HepG2 (cell line): ENCODE measurements at regions not wholly inside any gene's neighbourhood (a gene's known extent, or its start where the extent isn't known, plus 50 kb on each side); places are given as distances from the start of the nearest gene placed in this dataset.

ENCODE experiments used
- ATAC-seq: fragments of 200-7000 bp; cut with Tn5 transposase; 3 replicates; pipeline ENCODE4 v1.9.1; 2020; ENCODE audit warnings: mild to moderate bottlenecking, moderate library complexity
- BruUV-seq: library from RNA; stranded (reverse); fragments of 400-500 nt; replicated peaks from 2 replicates; lab custom pipeline; 2021; lab: Mats Ljungman, UMichigan
- CTCF ChIA-PET: fragments of 300-600 bp; formaldehyde crosslinking; extraction: SDS; loops from one replicate; lab custom pipeline; 2021; ENCODE audit warnings: low total read pairs, inconsistent platforms, low intra/inter-chr PET ratio; lab: Yijun Ruan, JAX
- POLR2A ChIA-PET: fragments of 350-600 bp; sonication (Branson Sonifier 250); formaldehyde crosslinking; loops from one replicate; lab custom pipeline; 2020; ENCODE audit warnings: antibody characterized with exemption, inconsistent platforms; lab: Yijun Ruan, JAX
- DNase-seq: peaks from one replicate; pipeline ENCODE4 v3.0.0-alpha.2; 2015; ENCODE audit warnings: low spot score
- FAIRE-seq: peaks from 3 replicates; lab custom pipeline; 2011; peaks lifted over from hg19 to GRCh38; lab: Jason Lieb, UNC
- H2AFZ ChIP-seq: one replicate; pipeline ENCODE4 v1.6.1; 2011; ENCODE audit warnings: low read length, inconsistent platforms
- H3K27ac ChIP-seq: fragments of 300-600 bp; 3 replicates; pipeline ENCODE4 v1.8.0; 2011; ENCODE audit warnings: mixed run types, mild to moderate bottlenecking, mixed read lengths, low read length, inconsistent platforms; ENCODE audit not compliant: insufficient read depth; ENCODE audit errors: extremely low read length
- H3K27me3 ChIP-seq, 2 experiments: fragments of 200-600 bp in 1 of 2; 2 replicates in 1 of 2; 3 replicates in 1 of 2; pipeline versions ENCODE4 v1.6.0 to v1.8.0; 2011; ENCODE audit warnings: low read length in 2 of 2, mild to moderate bottlenecking in 2 of 2, moderate library complexity in 2 of 2, inconsistent platforms in 1 of 2; ENCODE audit not compliant: insufficient read depth in 2 of 2, control insufficient read depth in 1 of 2
- H3K36me3 ChIP-seq, 2 experiments: fragments of 200-600 bp in 1 of 2; replicated peaks in 1 of 2; 2 replicates in 1 of 2; 3 replicates in 1 of 2; pipeline versions ENCODE4 v1.5.1 to v1.8.0; 2011; ENCODE audit warnings: low read length in 2 of 2, inconsistent platforms in 1 of 2; ENCODE audit not compliant: insufficient read depth in 2 of 2, control insufficient read depth in 1 of 2
- H3K4me1 ChIP-seq: 2 replicates; pipeline ENCODE4 v1.5.1; 2012; ENCODE audit warnings: low read length, inconsistent platforms; ENCODE audit not compliant: insufficient read depth
- H3K4me2 ChIP-seq: 2 replicates; pipeline ENCODE4 v1.6.0; 2011; ENCODE audit warnings: low read depth, low read length, inconsistent platforms
- H3K4me3 ChIP-seq, 3 experiments: fragments of 200-600 bp in 1 of 3; sonication (generic), shearing (Covaris generic) in 1 of 3; replicated peaks in 1 of 3; 2 replicates each; pipeline ENCODE4 v1.5.1; 2011 to 2016; ENCODE audit warnings: low read length in 3 of 3, inconsistent platforms in 2 of 3, low read depth in 2 of 3, mild to moderate bottlenecking in 2 of 3, control low read depth in 1 of 3, mixed read lengths in 1 of 3; ENCODE audit not compliant: insufficient read depth in 1 of 3
- H3K79me2 ChIP-seq: one replicate; pipeline ENCODE4 v1.6.1; 2011; ENCODE audit warnings: low read length, inconsistent platforms; ENCODE audit not compliant: insufficient read depth
- H3K9ac ChIP-seq: 2 replicates; pipeline ENCODE4 v1.6.0; 2011; ENCODE audit warnings: mild to moderate bottlenecking, low read depth, low read length, inconsistent platforms; ENCODE audit not compliant: insufficient read depth
- H3K9me3 ChIP-seq: 2 replicates; pipeline ENCODE4 v1.5.1; 2012; ENCODE audit warnings: mild to moderate bottlenecking, low read length
- H4K20me1 ChIP-seq: 2 replicates; pipeline ENCODE4 v1.6.0; 2011; ENCODE audit warnings: inconsistent platforms, mild to moderate bottlenecking, low read length, moderate library complexity; ENCODE audit not compliant: insufficient read depth
- CBX2 ChIP-seq, 2 experiments: fragments of 200-600 bp in 1 of 2; sonication (generic); formaldehyde crosslinking in 1 of 2; IDR thresholded peaks; 2 replicates each; pipeline versions ENCODE4 v1.7.0 to v1.8.1; 2018 to 2022; ENCODE audit warnings: low read depth in 2 of 2, low read length in 1 of 2, mild to moderate bottlenecking in 1 of 2, missing genetic modification reagents in 1 of 2
- TEAD3 ChIP-seq: optimal IDR thresholded peaks from 2 replicates; pipeline ENCODE3; 2016; ENCODE audit warnings: borderline replicate concordance
- ZNF562 ChIP-seq: sonication (generic); formaldehyde crosslinking; IDR thresholded peaks from 2 replicates; pipeline ENCODE4 v1.8.0; 2022; ENCODE audit warnings: missing genetic modification reagents, borderline replicate concordance
- ZNF639 ChIP-seq: conservative IDR thresholded peaks from 2 replicates; pipeline ENCODE4 v1.6.1; 2018; ENCODE audit warnings: missing genetic modification reagents
- ZNF703 ChIP-seq: sonication (generic); formaldehyde crosslinking; IDR thresholded peaks from 2 replicates; pipeline ENCODE4 v1.5.1; 2020; ENCODE audit warnings: missing genetic modification reagents, mild to moderate bottlenecking, moderate library complexity, borderline replicate concordance
- ZSCAN22 ChIP-seq: sonication (generic); formaldehyde crosslinking; IDR thresholded peaks from 2 replicates; pipeline ENCODE4 v1.4.0; 2020; ENCODE audit warnings: mild to moderate bottlenecking, missing genetic modification reagents
- WGBS: methylation state at CpG from one replicate; pipeline ENCODE4 v1.1.6; 2017; ENCODE audit warnings: low lambda C conversion rate; 5-methylcytosine and 5-hydroxymethylcytosine counted together
- in situ Hi-C: cut with HindIII; loops from 2 replicates; pipeline ENCODE4 v1.10.0; 2017; ENCODE audit warnings: low pct_unique_long_range_greater_than_20kb; ENCODE audit not compliant: extremely low pct_ligation_motif_present
- intact Hi-C: fragments of 100-400 bp; cut with micrococcal nuclease; formaldehyde crosslinking; loops from one replicate; pipeline ENCODE4 v1.10.0; 2022; ENCODE audit not compliant: unreplicated experiment
- TF ChIP-seq, protein P1 (sequence below): sonication (generic); formaldehyde crosslinking; IDR thresholded peaks from 2 replicates; pipeline ENCODE4 v1.4.0; 2020; ENCODE audit warnings: mild to moderate bottlenecking, missing genetic modification reagents, borderline replicate concordance
- TF ChIP-seq, protein P2 (sequence below): sonication (generic); formaldehyde crosslinking; IDR thresholded peaks from 2 replicates; pipeline ENCODE4 v1.4.0; 2020; ENCODE audit warnings: mild to moderate bottlenecking, low read depth, missing genetic modification reagents
- TF ChIP-seq, protein P3 (sequence below): sonication (generic); formaldehyde crosslinking; IDR thresholded peaks from 2 replicates; pipeline ENCODE4 v1.4.0; 2020; ENCODE audit warnings: missing genetic modification reagents

DNA sequence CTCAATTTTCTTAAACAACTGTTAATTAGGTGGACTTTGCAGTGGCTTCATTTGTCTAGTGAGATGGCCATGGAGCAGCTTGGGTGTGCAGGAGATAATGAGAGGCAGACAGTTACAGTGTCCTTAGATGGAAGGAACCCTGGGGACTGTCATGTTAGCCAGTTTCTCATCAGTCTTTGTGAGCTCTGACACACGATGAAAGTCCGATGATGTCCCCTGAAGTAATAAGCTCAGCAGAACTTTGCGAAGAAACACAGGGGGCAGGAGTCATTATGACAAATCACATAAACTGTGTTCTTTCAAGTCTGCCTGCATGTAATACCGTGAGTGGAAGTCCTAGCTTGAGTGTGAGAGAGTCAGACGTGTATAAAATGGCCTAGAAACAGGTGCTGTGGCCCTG is 201.8 kb downstream of the DRD1 start (continued):
- TF ChIP-seq, protein P1, sequence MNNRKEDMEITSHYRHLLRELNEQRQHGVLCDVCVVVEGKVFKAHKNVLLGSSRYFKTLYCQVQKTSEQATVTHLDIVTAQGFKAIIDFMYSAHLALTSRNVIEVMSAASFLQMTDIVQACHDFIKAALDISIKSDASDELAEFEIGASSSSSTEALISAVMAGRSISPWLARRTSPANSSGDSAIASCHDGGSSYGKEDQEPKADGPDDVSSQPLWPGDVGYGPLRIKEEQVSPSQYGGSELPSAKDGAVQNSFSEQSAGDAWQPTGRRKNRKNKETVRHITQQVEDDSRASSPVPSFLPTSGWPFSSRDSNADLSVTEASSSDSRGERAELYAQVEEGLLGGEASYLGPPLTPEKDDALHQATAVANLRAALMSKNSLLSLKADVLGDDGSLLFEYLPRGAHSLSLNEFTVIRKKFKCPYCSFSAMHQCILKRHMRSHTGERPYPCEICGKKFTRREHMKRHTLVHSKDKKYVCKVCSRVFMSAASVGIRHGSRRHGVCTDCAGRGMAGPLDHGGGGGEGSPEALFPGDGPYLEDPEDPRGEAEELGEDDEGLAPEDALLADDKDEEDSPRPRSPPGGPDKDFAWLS (CRISPR knock-in tag), result no peak

DNA sequence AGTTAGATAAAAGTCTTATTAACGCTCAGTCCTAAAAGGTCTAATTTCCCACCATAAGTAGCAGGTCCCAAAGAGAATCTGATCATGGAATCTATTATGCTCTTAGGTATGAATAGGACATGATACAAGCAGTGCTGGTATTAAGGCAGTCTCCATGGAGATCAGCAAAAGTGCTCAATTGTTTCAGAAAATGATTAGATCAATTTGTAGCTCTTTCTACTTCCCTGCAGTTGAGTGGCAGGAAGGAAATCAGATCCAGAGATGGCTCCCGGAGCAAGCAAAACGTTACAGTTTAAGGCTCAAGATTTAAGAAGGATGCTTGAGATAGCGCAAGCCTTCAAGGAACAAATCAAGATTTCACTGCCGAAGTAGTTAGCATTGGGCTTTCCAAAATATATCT is 205.7 kb downstream of the DRD1 start:
- WGBS, result 5% methylated on average over 5 of the region's 5 CpGs
- Histone ChIP-seq H3K79me2 (no peaks in the 10 kb centered on the region), H3K27me3 (peaks cover 2 to 19% of the 10 kb centered on the region in 2 experiments; a peak in 3 of 5 replicates), H4K20me1 (no peaks in the 10 kb centered on the region), H3K9me3 (no peaks in the 10 kb centered on the region), H3K4me2 (no peak overlapping the region), H3K4me3 (no peak overlapping the region), H2AFZ (no peak overlapping the region), H3K4me1 (no peaks in the 10 kb centered on the region), H3K36me3 (no peaks in the 10 kb centered on the region), H3K9ac (no peak overlapping the region), H3K27ac (no peak overlapping the region)
- TF ChIP-seq, protein P2, sequence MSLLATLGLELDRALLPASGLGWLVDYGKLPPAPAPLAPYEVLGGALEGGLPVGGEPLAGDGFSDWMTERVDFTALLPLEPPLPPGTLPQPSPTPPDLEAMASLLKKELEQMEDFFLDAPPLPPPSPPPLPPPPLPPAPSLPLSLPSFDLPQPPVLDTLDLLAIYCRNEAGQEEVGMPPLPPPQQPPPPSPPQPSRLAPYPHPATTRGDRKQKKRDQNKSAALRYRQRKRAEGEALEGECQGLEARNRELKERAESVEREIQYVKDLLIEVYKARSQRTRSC (CRISPR knock-in tag), result no peak
- TF ChIP-seq ZSCAN22 (CRISPR knock-in tag), result no peak
- TF ChIP-seq ZNF639 (CRISPR knock-in tag), result no peak
- TF ChIP-seq ZNF562 (CRISPR knock-in tag), result no peak
- TF ChIP-seq, protein P3, sequence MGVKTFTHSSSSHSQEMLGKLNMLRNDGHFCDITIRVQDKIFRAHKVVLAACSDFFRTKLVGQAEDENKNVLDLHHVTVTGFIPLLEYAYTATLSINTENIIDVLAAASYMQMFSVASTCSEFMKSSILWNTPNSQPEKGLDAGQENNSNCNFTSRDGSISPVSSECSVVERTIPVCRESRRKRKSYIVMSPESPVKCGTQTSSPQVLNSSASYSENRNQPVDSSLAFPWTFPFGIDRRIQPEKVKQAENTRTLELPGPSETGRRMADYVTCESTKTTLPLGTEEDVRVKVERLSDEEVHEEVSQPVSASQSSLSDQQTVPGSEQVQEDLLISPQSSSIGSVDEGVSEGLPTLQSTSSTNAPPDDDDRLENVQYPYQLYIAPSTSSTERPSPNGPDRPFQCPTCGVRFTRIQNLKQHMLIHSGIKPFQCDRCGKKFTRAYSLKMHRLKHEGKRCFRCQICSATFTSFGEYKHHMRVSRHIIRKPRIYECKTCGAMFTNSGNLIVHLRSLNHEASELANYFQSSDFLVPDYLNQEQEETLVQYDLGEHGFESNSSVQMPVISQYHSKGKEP (CRISPR knock-in tag), result no peak
- TF ChIP-seq TEAD3 (CRISPR knock-in tag), result no peak
- TF ChIP-seq CBX2 (IDR thresholded peaks at IDR 0.05; ENCODE audit: low read depth, low read length), result no peak
- no peak for TF ChIP-seq CBX2 (CRISPR knock-in tag; IDR thresholded peaks at IDR 0.05; ENCODE audit: low read depth)
- TF ChIP-seq ZNF703 (CRISPR knock-in tag), result no peak
- ChIA-PET POLR2A (no interaction called here), CTCF (no interaction called here)
- intact Hi-C loops (no loop called here), in situ Hi-C loops (no loop called here)
- ATAC-seq (no peak), DNase-seq (no peak), FAIRE-seq (no peak)
- no TSS peak for BruUV-seq
